ENCODE measurements at regions not wholly inside any gene's neighbourhood (a gene's known extent, or its start where the extent isn't known, plus 50 kb on each side); places are given as distances from the start of the nearest gene placed in this dataset.
A peak's percentile ranks its signal among the peaks of the same experiment; 100 is the strongest.

GRCh38 chr20:52434453-52434852 lies 242.9 kb upstream of the ZFP64 start:
- no peak overlapping the region for H3K4me3 ChIP-seq (ENCODE audit: control insufficient read depth, low read depth, low read length)
- TF ChIP-seq CTCF (conservative IDR thresholded peaks at IDR 0.05; ENCODE audit: control insufficient read depth, insufficient read depth, low read depth, low read length): no peak
- no peak for DNase-seq (ENCODE audit: low read depth)

- no peak for TF ChIP-seq CTCF (conservative IDR thresholded peaks at IDR 0.05; ENCODE audit: control insufficient read depth, insufficient read depth, low read depth, low read length)
- DNase-seq (ENCODE audit: low read depth): peak; percentile 28
- no peak overlapping the region for H3K4me3 ChIP-seq (ENCODE audit: control insufficient read depth, low read depth, low read length)
Observed at GRCh38 chr20:52434041-52434425, 242.5 kb upstream of the ZFP64 start.

- H3K4me3 ChIP-seq (ENCODE audit: control insufficient read depth, low read depth, low read length): no peak overlapping the region
- DNase-seq (ENCODE audit: low read depth): no peak
- TF ChIP-seq CTCF (conservative IDR thresholded peaks at IDR 0.05; ENCODE audit: control insufficient read depth, insufficient read depth, low read depth, low read length): no peak
Observed at GRCh38 chr20:52433326-52434040, 241.9 kb upstream of the ZFP64 start.

- DNase-seq (ENCODE audit: low read depth): peak; percentile 64
- no peak for TF ChIP-seq CTCF (conservative IDR thresholded peaks at IDR 0.05; ENCODE audit: control insufficient read depth, insufficient read depth, low read depth, low read length)
Observed at GRCh38 chr20:52432740-52433139, 241.2 kb upstream of the ZFP64 start.

GRCh38 chr20:52429029-52429428 lies 237.4 kb upstream of the ZFP64 start:
- no peak for TF ChIP-seq CTCF (conservative IDR thresholded peaks at IDR 0.05; ENCODE audit: control insufficient read depth, insufficient read depth, low read depth, low read length)

More at GRCh38 chr20:52432740-52433139, 241.2 kb upstream of the ZFP64 start:
- H3K4me3 ChIP-seq (ENCODE audit: control insufficient read depth, low read depth, low read length): no peak overlapping the region

GRCh38 chr20:52427960-52428359 lies 236.4 kb upstream of the ZFP64 start:
- TF ChIP-seq CTCF (conservative IDR thresholded peaks at IDR 0.05; ENCODE audit: control insufficient read depth, insufficient read depth, low read depth, low read length): no peak
- no peak for DNase-seq (ENCODE audit: low read depth)
- no peak overlapping the region for H3K4me3 ChIP-seq (ENCODE audit: control insufficient read depth, low read depth, low read length)

More at GRCh38 chr20:52429029-52429428, 237.4 kb upstream of the ZFP64 start:
- no peak for DNase-seq (ENCODE audit: low read depth)
- no peak overlapping the region for H3K4me3 ChIP-seq (ENCODE audit: control insufficient read depth, low read depth, low read length)
